ENCODE measurements at regions not wholly inside any gene's neighbourhood (a gene's known extent, or its start where the extent isn't known, plus 50 kb on each side); places are given as distances from the start of the nearest gene placed in this dataset.

DNA sequence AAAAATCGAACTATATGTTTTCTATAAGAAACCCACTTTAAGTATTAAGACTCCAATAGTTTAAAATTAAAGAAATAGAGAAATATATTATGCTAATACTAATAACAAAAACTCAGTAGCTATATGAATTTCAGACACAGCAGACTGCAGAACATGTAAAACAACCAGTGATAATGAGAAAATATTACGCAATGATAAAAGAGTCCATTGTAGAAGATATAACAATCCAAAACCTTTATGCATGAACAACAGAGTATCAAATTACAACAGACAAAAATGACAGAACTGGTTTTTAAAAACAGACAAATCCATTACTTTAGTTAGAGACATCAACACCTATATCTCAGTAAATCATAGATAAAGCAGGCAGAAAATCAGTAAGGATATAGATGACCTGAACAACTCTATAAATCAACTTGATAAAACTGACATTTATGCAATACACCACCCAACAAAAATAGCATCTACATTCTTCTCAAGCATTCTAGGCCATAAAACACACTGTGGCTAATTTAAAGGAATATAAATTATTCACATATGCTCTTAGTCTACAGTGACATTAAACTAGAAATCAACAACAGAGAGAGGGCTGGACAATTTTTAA is 669.5 kb upstream of the GHITM start:
- TF ChIP-seq, protein P1, sequence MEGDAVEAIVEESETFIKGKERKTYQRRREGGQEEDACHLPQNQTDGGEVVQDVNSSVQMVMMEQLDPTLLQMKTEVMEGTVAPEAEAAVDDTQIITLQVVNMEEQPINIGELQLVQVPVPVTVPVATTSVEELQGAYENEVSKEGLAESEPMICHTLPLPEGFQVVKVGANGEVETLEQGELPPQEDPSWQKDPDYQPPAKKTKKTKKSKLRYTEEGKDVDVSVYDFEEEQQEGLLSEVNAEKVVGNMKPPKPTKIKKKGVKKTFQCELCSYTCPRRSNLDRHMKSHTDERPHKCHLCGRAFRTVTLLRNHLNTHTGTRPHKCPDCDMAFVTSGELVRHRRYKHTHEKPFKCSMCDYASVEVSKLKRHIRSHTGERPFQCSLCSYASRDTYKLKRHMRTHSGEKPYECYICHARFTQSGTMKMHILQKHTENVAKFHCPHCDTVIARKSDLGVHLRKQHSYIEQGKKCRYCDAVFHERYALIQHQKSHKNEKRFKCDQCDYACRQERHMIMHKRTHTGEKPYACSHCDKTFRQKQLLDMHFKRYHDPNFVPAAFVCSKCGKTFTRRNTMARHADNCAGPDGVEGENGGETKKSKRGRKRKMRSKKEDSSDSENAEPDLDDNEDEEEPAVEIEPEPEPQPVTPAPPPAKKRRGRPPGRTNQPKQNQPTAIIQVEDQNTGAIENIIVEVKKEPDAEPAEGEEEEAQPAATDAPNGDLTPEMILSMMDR (IDR thresholded peaks at IDR 0.05) = no peak
- DNase-seq (ENCODE audit: low spot score in 2 of 2) = no peak
- Histone ChIP-seq H3K4me3 (no peak overlapping the region), H3K9me3 (no peaks in the 10 kb centered on the region), H3K27me3 (no peaks in the 10 kb centered on the region), H3K36me3 (no peaks in the 10 kb centered on the region), H3K4me1 (no peaks in the 10 kb centered on the region), H3K27ac (no peak overlapping the region)
- intact Hi-C loops (cut with DNase I) = no loop called here

DNA sequence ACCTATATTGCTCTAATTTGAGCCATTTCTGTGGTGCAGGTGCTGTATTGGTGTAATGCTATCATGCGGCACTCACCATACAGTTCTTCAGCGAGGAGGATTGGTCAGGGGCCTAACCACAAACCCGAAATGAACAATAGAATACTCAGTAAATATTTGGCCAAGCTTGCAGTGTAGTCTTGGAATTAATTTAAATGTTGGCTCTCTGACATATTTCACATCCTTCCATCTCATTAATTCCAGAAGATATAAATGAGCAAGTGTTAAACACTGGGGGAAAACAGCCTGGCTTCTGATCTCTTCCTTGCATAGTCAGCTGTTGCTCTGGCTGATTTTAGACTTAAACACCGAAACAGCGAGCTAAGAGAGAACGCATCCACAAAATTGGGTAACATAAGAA is 663.1 kb upstream of the GHITM start:
- intact Hi-C loops (cut with DNase I) = no loop called here
- H3K4me3 ChIP-seq = no peak overlapping the region
- no peak overlapping the region for H3K27ac ChIP-seq
- no peak for DNase-seq (ENCODE audit: low spot score in 2 of 2)
- no peaks in the 10 kb centered on the region for H3K9me3 ChIP-seq
- no peaks in the 10 kb centered on the region for H3K36me3 ChIP-seq
- TF ChIP-seq, protein P1 (IDR thresholded peaks at IDR 0.05) = no peak
- H3K27me3 ChIP-seq = no peaks in the 10 kb centered on the region
- H3K4me1 ChIP-seq = no peaks in the 10 kb centered on the region

DNA sequence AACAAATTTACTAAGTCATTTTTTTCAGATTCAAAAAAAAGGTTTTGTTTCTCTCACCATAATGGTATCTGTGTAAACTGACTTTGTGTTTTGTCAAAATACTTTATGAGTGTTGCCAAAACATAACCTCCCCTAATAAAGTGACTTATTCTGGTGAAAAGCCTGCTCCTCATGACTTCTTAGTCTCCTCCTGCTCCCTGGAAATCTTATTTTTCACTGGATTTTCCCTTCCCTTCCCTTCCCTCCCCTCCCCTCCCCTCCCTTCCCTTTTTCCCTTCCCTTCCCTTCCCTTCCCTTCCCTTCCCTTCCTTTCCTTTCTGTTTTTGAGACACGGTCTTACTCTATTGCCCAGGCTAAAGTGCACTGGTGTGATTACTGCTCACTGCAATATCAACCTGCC is 650.1 kb upstream of the GHITM start:
- no peak for DNase-seq (ENCODE audit: low spot score in 2 of 2)
- TF ChIP-seq, protein P1 (IDR thresholded peaks at IDR 0.05) = no peak
- Histone ChIP-seq H3K4me1 (no peaks in the 10 kb centered on the region), H3K27me3 (no peaks in the 10 kb centered on the region), H3K9me3 (no peaks in the 10 kb centered on the region), H3K36me3 (no peaks in the 10 kb centered on the region), H3K27ac (no peak overlapping the region), H3K4me3 (no peak overlapping the region)
- intact Hi-C loops (cut with DNase I) = no loop called here

DNA sequence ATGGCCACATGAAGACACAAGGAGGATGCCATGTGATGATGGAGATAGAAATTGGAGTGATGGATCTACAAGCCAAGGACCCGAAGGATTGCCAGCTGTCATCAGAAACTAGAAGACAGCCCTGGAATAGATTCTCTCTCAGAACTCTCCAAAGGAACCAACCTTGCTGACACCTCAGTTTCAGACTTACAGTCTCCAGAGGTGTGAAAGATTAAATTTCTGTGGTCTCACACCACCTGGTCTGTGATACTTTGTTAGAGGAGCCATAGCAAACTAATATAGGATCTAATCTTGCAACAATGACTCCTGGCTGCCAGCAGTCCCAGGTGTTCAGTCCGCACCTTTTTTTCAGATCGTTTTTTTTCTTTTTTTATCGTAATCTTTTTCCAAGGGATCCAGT is 647.3 kb upstream of the GHITM start:
- Histone ChIP-seq H3K27me3 (no peaks in the 10 kb centered on the region), H3K9me3 (no peaks in the 10 kb centered on the region), H3K36me3 (no peaks in the 10 kb centered on the region), H3K4me1 (no peaks in the 10 kb centered on the region), H3K27ac (no peak overlapping the region), H3K4me3 (no peak overlapping the region)
- intact Hi-C loops (cut with DNase I) = no loop called here
- TF ChIP-seq, protein P1 (IDR thresholded peaks at IDR 0.05) = no peak
- no peak for DNase-seq (ENCODE audit: low spot score in 2 of 2)

DNA sequence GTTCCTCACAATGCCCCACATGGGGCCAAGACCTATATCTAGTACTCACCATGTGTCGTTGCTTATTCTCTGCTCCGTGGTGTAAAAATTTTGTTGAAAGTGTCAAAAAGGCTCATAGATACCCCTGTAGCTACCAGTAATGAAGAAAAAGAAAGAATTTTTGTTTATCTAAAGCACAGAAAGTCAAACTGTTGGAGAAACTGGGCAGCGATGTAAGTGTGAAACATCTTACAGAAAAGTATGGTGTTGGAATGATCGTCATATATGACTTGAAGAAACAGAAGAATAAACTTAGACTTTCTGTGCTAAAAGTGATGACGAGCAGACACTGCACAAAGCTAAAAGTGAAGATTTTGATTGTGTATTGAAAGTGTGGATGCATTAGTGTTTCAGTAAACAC is 626.6 kb upstream of the GHITM start:
- no peak for DNase-seq (ENCODE audit: low spot score in 2 of 2)
- no peaks in the 10 kb centered on the region for H3K4me1 ChIP-seq
- intact Hi-C loops (cut with DNase I) = no loop called here
- no peak overlapping the region for H3K27ac ChIP-seq
- H3K9me3 ChIP-seq = no peaks in the 10 kb centered on the region
- no peak overlapping the region for H3K4me3 ChIP-seq
- no peaks in the 10 kb centered on the region for H3K27me3 ChIP-seq
- H3K36me3 ChIP-seq = no peaks in the 10 kb centered on the region
- TF ChIP-seq, protein P1 (IDR thresholded peaks at IDR 0.05) = no peak

DNA sequence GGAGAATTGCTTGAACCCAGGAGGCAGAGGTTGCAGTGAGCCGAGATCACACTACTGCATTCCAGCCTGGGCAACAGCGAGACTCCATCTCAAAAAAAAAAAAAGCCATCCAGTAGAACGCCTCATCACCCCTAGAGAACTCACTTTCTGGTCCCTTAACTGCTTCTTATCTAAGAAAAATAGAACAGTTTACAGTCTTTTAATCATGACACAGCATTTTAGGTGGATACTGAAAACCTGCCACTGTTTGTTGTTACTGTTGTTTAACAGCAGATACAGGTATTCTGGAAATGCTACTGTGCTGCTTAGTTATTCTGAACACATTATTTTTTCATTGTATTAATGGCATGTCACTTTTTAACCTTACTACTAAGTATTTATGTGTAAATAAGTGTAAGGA is 624.3 kb upstream of the GHITM start:
- H3K27ac ChIP-seq = no peak overlapping the region
- intact Hi-C loops (cut with DNase I) = no loop called here
- no peak overlapping the region for H3K4me3 ChIP-seq
- no peaks in the 10 kb centered on the region for H3K9me3 ChIP-seq
- no peaks in the 10 kb centered on the region for H3K36me3 ChIP-seq
- TF ChIP-seq, protein P1 (IDR thresholded peaks at IDR 0.05) = no peak
- H3K27me3 ChIP-seq = no peaks in the 10 kb centered on the region
- H3K4me1 ChIP-seq = no peaks in the 10 kb centered on the region
- no peak for DNase-seq (ENCODE audit: low spot score in 2 of 2)

Measured in ascending aorta (tissue), 2 donors.